Mucosa of rectum (tissue), 2 donors: ENCODE measurements at regions not wholly inside any gene's neighbourhood (a gene's known extent, or its start where the extent isn't known, plus 50 kb on each side); places are given as distances from the start of the nearest gene placed in this dataset.

Experiments
- H3K27ac ChIP-seq, 2 donors: one replicate each; pipeline ENCODE4 v1.7.0; 2013; ENCODE audit warnings: inconsistent platforms in 2 of 2, low read depth in 2 of 2, low read length in 2 of 2
- H3K27me3 ChIP-seq, 2 donors: one replicate each; pipeline ENCODE4 v1.7.0; 2013; ENCODE audit warnings: low read length in 2 of 2; ENCODE audit not compliant: control insufficient read depth in 2 of 2, insufficient read depth in 2 of 2
- H3K36me3 ChIP-seq, 2 donors: one replicate each; pipeline ENCODE4 v1.7.0; 2013; ENCODE audit warnings: low read length in 2 of 2; ENCODE audit not compliant: control insufficient read depth in 2 of 2, insufficient read depth in 2 of 2
- H3K4me1 ChIP-seq, 2 donors: one replicate each; pipeline ENCODE4 v1.7.0; 2013; ENCODE audit warnings: low read length in 2 of 2, mild to moderate bottlenecking in 1 of 2; ENCODE audit not compliant: control insufficient read depth in 2 of 2, insufficient read depth in 2 of 2
- H3K4me3 ChIP-seq, 2 donors: one replicate each; pipeline ENCODE4 v1.7.0; 2013; ENCODE audit warnings: low read length in 2 of 2
- H3K9ac ChIP-seq, 2 donors: one replicate each; pipeline ENCODE4 v1.7.0; 2013; ENCODE audit warnings: low read length in 2 of 2, low read depth in 1 of 2, mild to moderate bottlenecking in 1 of 2
- H3K9me3 ChIP-seq, 2 donors: one replicate each; pipeline ENCODE4 v1.7.0; 2013; ENCODE audit warnings: low read length in 2 of 2; ENCODE audit not compliant: control insufficient read depth in 2 of 2
- donor health status: healthy.
- donor health status: Normal muscosa, but diverticular disease.

- H3K4me3 ChIP-seq: no peak overlapping the region
- no peak overlapping the region for H3K9ac ChIP-seq
- H3K4me1 ChIP-seq: no peaks in the 10 kb centered on the region
- no peak overlapping the region for H3K27ac ChIP-seq
- no peaks in the 10 kb centered on the region for H3K9me3 ChIP-seq
- H3K27me3 ChIP-seq: no peaks in the 10 kb centered on the region
- H3K36me3 ChIP-seq: no peaks in the 10 kb centered on the region
These were observed 141.8 kb downstream of the SOCS6 start for GRCh38 chr18:70430501-70431173.

GRCh38 chr18:70429847-70430500 is 141.1 kb downstream of the SOCS6 start:
- Histone ChIP-seq H3K9ac (no peak overlapping the region), H3K4me1 (no peaks in the 10 kb centered on the region), H3K9me3 (no peaks in the 10 kb centered on the region), H3K4me3 (no peak overlapping the region), H3K36me3 (no peaks in the 10 kb centered on the region), H3K27ac (no peak overlapping the region), H3K27me3 (no peaks in the 10 kb centered on the region)

- no peaks in the 10 kb centered on the region for H3K9me3 ChIP-seq
- H3K27ac ChIP-seq: no peak overlapping the region
- H3K9ac ChIP-seq: no peak overlapping the region
- no peaks in the 10 kb centered on the region for H3K27me3 ChIP-seq
- no peak overlapping the region for H3K4me3 ChIP-seq
- peaks cover 3% of the 10 kb centered on the region in 2 donors for H3K4me1 ChIP-seq
- H3K36me3 ChIP-seq: no peaks in the 10 kb centered on the region
These were observed 139.6 kb downstream of the SOCS6 start for GRCh38 chr18:70428439-70428838.

- peaks cover 7 to 12% of the 10 kb centered on the region in 2 donors for H3K4me1 ChIP-seq
- no peaks in the 10 kb centered on the region for H3K36me3 ChIP-seq
- H3K4me3 ChIP-seq: no peak overlapping the region
- H3K9me3 ChIP-seq: no peaks in the 10 kb centered on the region
- H3K9ac ChIP-seq: no peak overlapping the region
- H3K27ac ChIP-seq: no peak overlapping the region
- no peaks in the 10 kb centered on the region for H3K27me3 ChIP-seq
These were observed 138.0 kb downstream of the SOCS6 start for GRCh38 chr18:70426818-70427217.

GRCh38 chr18:70425236-70425635 is 136.4 kb downstream of the SOCS6 start:
- H3K4me1 ChIP-seq: peaks cover 7 to 16% of the 10 kb centered on the region in 2 donors
- H3K27me3 ChIP-seq: no peaks in the 10 kb centered on the region
- H3K9me3 ChIP-seq: no peaks in the 10 kb centered on the region
- no peak overlapping the region for H3K4me3 ChIP-seq
- no peak overlapping the region for H3K27ac ChIP-seq
- H3K9ac ChIP-seq: no peak overlapping the region
- H3K36me3 ChIP-seq: no peaks in the 10 kb centered on the region

GRCh38 chr18:70423988-70424387 is 135.1 kb downstream of the SOCS6 start:
- Histone ChIP-seq H3K4me1 (peaks cover 7 to 16% of the 10 kb centered on the region in 2 donors), H3K4me3 (no peak overlapping the region), H3K9ac (no peak overlapping the region), H3K9me3 (no peaks in the 10 kb centered on the region), H3K27me3 (no peaks in the 10 kb centered on the region), H3K36me3 (no peaks in the 10 kb centered on the region), H3K27ac (no peak overlapping the region)

- Histone ChIP-seq H3K4me3 (no peak overlapping the region), H3K9me3 (no peaks in the 10 kb centered on the region), H3K4me1 (peaks cover 7 to 16% of the 10 kb centered on the region in 2 donors), H3K27ac (peak overlapping the region; percentile 40 to 50), H3K27me3 (no peaks in the 10 kb centered on the region), H3K9ac (no peak overlapping the region), H3K36me3 (no peaks in the 10 kb centered on the region)
These were observed 134.3 kb downstream of the SOCS6 start for GRCh38 chr18:70423120-70423519.

- H3K36me3 ChIP-seq: no peaks in the 10 kb centered on the region
- H3K9me3 ChIP-seq: no peaks in the 10 kb centered on the region
- no peaks in the 10 kb centered on the region for H3K27me3 ChIP-seq
- peaks cover 7 to 16% of the 10 kb centered on the region in 2 donors for H3K4me1 ChIP-seq
- H3K4me3 ChIP-seq: no peak overlapping the region
- peak overlapping the region; percentile 40 to 50 for H3K27ac ChIP-seq
- no peak overlapping the region for H3K9ac ChIP-seq
These were observed 133.6 kb downstream of the SOCS6 start for GRCh38 chr18:70422391-70422965.

- peaks cover 7 to 16% of the 10 kb centered on the region in 2 donors for H3K4me1 ChIP-seq
- no peaks in the 10 kb centered on the region for H3K27me3 ChIP-seq
- H3K27ac ChIP-seq: peak overlapping the region in 1 of 2 donors; percentile 7
These were observed 132.9 kb downstream of the SOCS6 start for GRCh38 chr18:70421471-70422390.

More at GRCh38 chr18:70421471-70422390, 132.9 kb downstream of the SOCS6 start:
- no peak overlapping the region for H3K9ac ChIP-seq
- H3K4me3 ChIP-seq: no peak overlapping the region
- no peaks in the 10 kb centered on the region for H3K9me3 ChIP-seq
- H3K36me3 ChIP-seq: no peaks in the 10 kb centered on the region
